ENCODE measurements at regions not wholly inside any gene's neighbourhood (a gene's known extent, or its start where the extent isn't known, plus 50 kb on each side); places are given as distances from the start of the nearest gene placed in this dataset.

GRCh38 chr4:176568238-176568637 is 224.5 kb downstream of the VEGFC start:
- Histone ChIP-seq H3K27ac (no peak overlapping the region), H3K36me3 (no peaks in the 10 kb centered on the region), H3K4me3 (no peak overlapping the region), H3K4me1 (no peaks in the 10 kb centered on the region), H3K27me3 (no peaks in the 10 kb centered on the region), H3K9me3 (no peaks in the 10 kb centered on the region)
- ATAC-seq = no peak
- 93 to 98% methylated on average over 4 of the region's 4 CpGs for WGBS, 2 donors (ENCODE audit: low coverage in 1 of 2)
- TF ChIP-seq, protein P1, sequence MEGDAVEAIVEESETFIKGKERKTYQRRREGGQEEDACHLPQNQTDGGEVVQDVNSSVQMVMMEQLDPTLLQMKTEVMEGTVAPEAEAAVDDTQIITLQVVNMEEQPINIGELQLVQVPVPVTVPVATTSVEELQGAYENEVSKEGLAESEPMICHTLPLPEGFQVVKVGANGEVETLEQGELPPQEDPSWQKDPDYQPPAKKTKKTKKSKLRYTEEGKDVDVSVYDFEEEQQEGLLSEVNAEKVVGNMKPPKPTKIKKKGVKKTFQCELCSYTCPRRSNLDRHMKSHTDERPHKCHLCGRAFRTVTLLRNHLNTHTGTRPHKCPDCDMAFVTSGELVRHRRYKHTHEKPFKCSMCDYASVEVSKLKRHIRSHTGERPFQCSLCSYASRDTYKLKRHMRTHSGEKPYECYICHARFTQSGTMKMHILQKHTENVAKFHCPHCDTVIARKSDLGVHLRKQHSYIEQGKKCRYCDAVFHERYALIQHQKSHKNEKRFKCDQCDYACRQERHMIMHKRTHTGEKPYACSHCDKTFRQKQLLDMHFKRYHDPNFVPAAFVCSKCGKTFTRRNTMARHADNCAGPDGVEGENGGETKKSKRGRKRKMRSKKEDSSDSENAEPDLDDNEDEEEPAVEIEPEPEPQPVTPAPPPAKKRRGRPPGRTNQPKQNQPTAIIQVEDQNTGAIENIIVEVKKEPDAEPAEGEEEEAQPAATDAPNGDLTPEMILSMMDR (IDR thresholded peaks at IDR 0.05) = no peak
- TF ChIP-seq POLR2A (IDR thresholded peaks at IDR 0.05) (no peak), EP300 (IDR thresholded peaks at IDR 0.05) (no peak), POLR2AphosphoS5 (IDR thresholded peaks at IDR 0.05) (no peak)

DNA sequence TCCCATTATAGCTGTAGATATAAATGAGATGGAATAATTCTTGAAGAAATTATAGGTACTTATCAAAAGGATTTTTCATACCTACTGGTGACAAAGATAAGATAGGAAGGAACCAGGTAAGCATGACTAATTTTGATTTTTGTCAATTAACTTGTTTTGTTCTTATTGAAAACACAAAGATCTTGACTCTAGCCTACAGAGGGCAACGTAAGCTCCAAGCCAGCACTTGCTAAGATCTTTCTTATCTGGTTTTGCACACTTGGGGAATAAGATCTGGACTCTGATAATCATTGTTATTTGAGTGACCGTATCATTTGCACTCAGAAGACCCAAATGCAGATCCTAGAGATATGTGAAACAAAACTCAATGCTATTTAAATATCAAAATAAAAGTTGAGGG is 223.4 kb downstream of the VEGFC start:
- H3K36me3 ChIP-seq = no peaks in the 10 kb centered on the region
- no peak for ATAC-seq
- H3K27me3 ChIP-seq = no peaks in the 10 kb centered on the region
- no peaks in the 10 kb centered on the region for H3K9me3 ChIP-seq
- H3K27ac ChIP-seq = no peak overlapping the region
- TF ChIP-seq POLR2A (IDR thresholded peaks at IDR 0.05) (no peak), POLR2AphosphoS5 (IDR thresholded peaks at IDR 0.05) (no peak), EP300 (IDR thresholded peaks at IDR 0.05) (no peak)
- TF ChIP-seq, protein P1 (IDR thresholded peaks at IDR 0.05) = no peak
- WGBS, 2 donors (ENCODE audit: low coverage in 1 of 2) = 40 to 77% methylated on average over 2 of the region's 2 CpGs
- H3K4me3 ChIP-seq = no peak overlapping the region
- no peaks in the 10 kb centered on the region for H3K4me1 ChIP-seq

DNA sequence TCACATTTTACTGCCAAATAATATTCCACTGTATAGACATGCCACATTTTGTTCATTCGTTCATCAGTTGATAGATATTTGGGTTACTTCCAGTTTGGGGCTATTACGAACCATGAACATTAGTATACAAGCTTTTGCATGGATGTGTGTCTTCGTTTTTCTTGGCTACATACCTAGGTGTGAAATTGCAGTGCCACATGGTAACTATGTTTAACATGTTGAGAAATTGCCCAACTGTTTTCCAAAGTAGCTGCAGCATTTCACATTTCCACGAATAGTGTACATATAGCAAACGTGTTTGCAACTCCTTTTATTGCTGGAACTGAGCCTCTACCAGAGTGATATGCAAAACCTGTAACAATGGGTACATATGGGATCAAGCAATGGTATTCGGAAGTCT is 221.5 kb downstream of the VEGFC start:
- Histone ChIP-seq H3K36me3 (no peaks in the 10 kb centered on the region), H3K27ac (no peak overlapping the region), H3K9me3 (no peaks in the 10 kb centered on the region), H3K27me3 (no peaks in the 10 kb centered on the region), H3K4me3 (no peak overlapping the region), H3K4me1 (no peaks in the 10 kb centered on the region)
- TF ChIP-seq EP300 (IDR thresholded peaks at IDR 0.05) (no peak), POLR2A (IDR thresholded peaks at IDR 0.05) (no peak), POLR2AphosphoS5 (IDR thresholded peaks at IDR 0.05) (no peak)
- TF ChIP-seq, protein P1 (IDR thresholded peaks at IDR 0.05) = no peak
- no peak for ATAC-seq
- 76 to 82% methylated on average over 5 to 6 of the region's 6 CpGs for WGBS, 2 donors (ENCODE audit: low coverage in 1 of 2)

GRCh38 chr4:176575141-176575730 is 217.5 kb downstream of the VEGFC start:
- Histone ChIP-seq H3K36me3 (no peaks in the 10 kb centered on the region), H3K9me3 (no peaks in the 10 kb centered on the region), H3K4me1 (no peaks in the 10 kb centered on the region), H3K27me3 (no peaks in the 10 kb centered on the region), H3K4me3 (no peak overlapping the region), H3K27ac (no peak overlapping the region)
- peak; percentile 22 for ATAC-seq
- WGBS, 2 donors (ENCODE audit: low coverage in 1 of 2) = 36 to 60% methylated on average over 2 of the region's 2 CpGs
- TF ChIP-seq EP300 (IDR thresholded peaks at IDR 0.05) = no peak
- no peak for TF ChIP-seq POLR2A (IDR thresholded peaks at IDR 0.05)
- TF ChIP-seq, protein P1 (IDR thresholded peaks at IDR 0.05) = no peak
- TF ChIP-seq POLR2AphosphoS5 (IDR thresholded peaks at IDR 0.05) = no peak

DNA sequence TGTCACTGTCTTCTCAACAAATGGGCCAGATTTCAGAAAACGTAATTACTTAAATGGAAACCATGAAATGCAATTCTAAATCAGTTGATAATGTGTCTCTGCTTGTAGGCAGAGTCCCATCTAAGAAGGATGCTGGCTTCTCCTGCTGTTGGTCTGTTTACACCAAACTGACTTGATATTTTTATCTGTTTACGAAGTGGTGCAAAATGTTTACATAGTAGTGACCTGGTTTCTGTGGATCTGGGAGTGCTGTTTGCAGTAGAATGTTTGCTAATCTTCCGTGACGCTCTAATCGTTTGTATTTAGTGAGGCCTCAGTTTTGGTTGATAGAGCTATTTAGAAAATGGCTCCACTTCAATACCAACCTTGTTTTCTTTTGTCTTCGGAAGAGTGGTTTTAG is 213.5 kb downstream of the VEGFC start:
- H3K4me1 ChIP-seq = no peaks in the 10 kb centered on the region
- TF ChIP-seq, protein P1 (IDR thresholded peaks at IDR 0.05) = no peak
- TF ChIP-seq POLR2A (IDR thresholded peaks at IDR 0.05) (no peak), EP300 (IDR thresholded peaks at IDR 0.05) (no peak), POLR2AphosphoS5 (IDR thresholded peaks at IDR 0.05) (no peak)
- no peaks in the 10 kb centered on the region for H3K36me3 ChIP-seq
- H3K9me3 ChIP-seq = no peaks in the 10 kb centered on the region
- no peak overlapping the region for H3K4me3 ChIP-seq
- ATAC-seq = no peak
- no peak overlapping the region for H3K27ac ChIP-seq
- H3K27me3 ChIP-seq = no peaks in the 10 kb centered on the region
- WGBS, 2 donors (ENCODE audit: low coverage in 1 of 2) = 45 to 69% methylated on average over 6 of the region's 6 CpGs
